ENCODE measurements at regions not wholly inside any gene's neighbourhood (a gene's known extent, or its start where the extent isn't known, plus 50 kb on each side); places are given as distances from the start of the nearest gene placed in this dataset.

- no peak for TF ChIP-seq GABPA (IDR thresholded peaks at IDR 0.05; ENCODE audit: borderline replicate concordance, insufficient read depth, low read length)
These were observed 113.7 kb downstream of the BMP4 start (continued) for GRCh38 chr14:53842938-53843337.

Measured in H1 (cell line).